Ascending aorta (tissue), 2 donors: ENCODE measurements at regions not wholly inside any gene's neighbourhood (a gene's known extent, or its start where the extent isn't known, plus 50 kb on each side); places are given as distances from the start of the nearest gene placed in this dataset.

Source experiments
- DNase-seq, 2 donors: peaks; one replicate each; pipeline ENCODE4 v3.0.0-alpha.2; 2019; ENCODE audit warnings: low spot score in 2 of 2
- H3K27ac ChIP-seq, 2 donors: fragments of 200-600 bp; sonication (generic); one replicate each; pipeline ENCODE4 v1.5.1; 2016 to 2017; ENCODE audit warnings: mild to moderate bottlenecking in 1 of 2
- H3K27me3 ChIP-seq: fragments of 200-600 bp; sonication (generic); one replicate; pipeline ENCODE4 v1.5.1; 2017
- H3K36me3 ChIP-seq, 2 donors: fragments of 200-600 bp; sonication (generic); one replicate each; pipeline ENCODE4 v1.5.1; 2016
- H3K4me1 ChIP-seq, 2 donors: fragments of 200-600 bp; sonication (generic); one replicate each; pipeline ENCODE4 v1.5.1; 2016 to 2017; ENCODE audit warnings: mild to moderate bottlenecking in 1 of 2
- H3K4me3 ChIP-seq, 2 donors: fragments of 200-600 bp; sonication (generic); one replicate each; pipeline ENCODE4 v1.5.1; 2016 to 2017; ENCODE audit warnings: mild to moderate bottlenecking in 1 of 2
- H3K9me3 ChIP-seq, 2 donors: fragments of 200-600 bp; sonication (generic); one replicate each; pipeline ENCODE4 v1.5.1; 2016
- CTCF ChIP-seq, 3 experiments: fragments of 200-600 bp in 2 of 3; fragments of 450-650 bp in 1 of 3; sonication (generic) in 2 of 3; IDR thresholded peaks; one replicate each; pipeline ENCODE4 v1.5.1; 2016 to 2019; ENCODE audit warnings: antibody characterized with exemption in 3 of 3, mild to moderate bottlenecking in 1 of 3, moderate library complexity in 1 of 3
- intact Hi-C: fragments of 100-400 bp; cut with DNase I; formaldehyde crosslinking; loops from one replicate; pipeline ENCODE4 v1.15.1; 2023

GRCh38 chr13:81199956-81200355, 859.0 kb upstream of the SPRY2 start:
- Histone ChIP-seq H3K27me3 (no peaks in the 10 kb centered on the region), H3K9me3 (no peaks in the 10 kb centered on the region), H3K4me3 (no peak overlapping the region), H3K36me3 (no peaks in the 10 kb centered on the region), H3K27ac (no peak overlapping the region), H3K4me1 (no peaks in the 10 kb centered on the region)
- intact Hi-C loops, result no loop called here
- no peak for DNase-seq
- no peak for TF ChIP-seq CTCF (IDR thresholded peaks at IDR 0.05)

- no peaks in the 10 kb centered on the region for H3K27me3 ChIP-seq
- H3K36me3 ChIP-seq, result no peaks in the 10 kb centered on the region
- DNase-seq, result no peak
- TF ChIP-seq CTCF (IDR thresholded peaks at IDR 0.05), result no peak
- H3K4me1 ChIP-seq, result no peaks in the 10 kb centered on the region
- no peak overlapping the region for H3K4me3 ChIP-seq
- intact Hi-C loops, result no loop called here
- no peaks in the 10 kb centered on the region for H3K9me3 ChIP-seq
- H3K27ac ChIP-seq, result no peak overlapping the region
These were observed 857.0 kb upstream of the SPRY2 start for GRCh38 chr13:81197966-81198365.

- no peaks in the 10 kb centered on the region for H3K36me3 ChIP-seq
- no peaks in the 10 kb centered on the region for H3K4me1 ChIP-seq
- intact Hi-C loops, result no loop called here
- H3K4me3 ChIP-seq, result no peak overlapping the region
- no peak for TF ChIP-seq CTCF (IDR thresholded peaks at IDR 0.05)
- H3K27me3 ChIP-seq, result no peaks in the 10 kb centered on the region
- no peaks in the 10 kb centered on the region for H3K9me3 ChIP-seq
- H3K27ac ChIP-seq, result no peak overlapping the region
- no peak for DNase-seq
These were observed 856.6 kb upstream of the SPRY2 start for GRCh38 chr13:81197483-81197882.

DNA sequence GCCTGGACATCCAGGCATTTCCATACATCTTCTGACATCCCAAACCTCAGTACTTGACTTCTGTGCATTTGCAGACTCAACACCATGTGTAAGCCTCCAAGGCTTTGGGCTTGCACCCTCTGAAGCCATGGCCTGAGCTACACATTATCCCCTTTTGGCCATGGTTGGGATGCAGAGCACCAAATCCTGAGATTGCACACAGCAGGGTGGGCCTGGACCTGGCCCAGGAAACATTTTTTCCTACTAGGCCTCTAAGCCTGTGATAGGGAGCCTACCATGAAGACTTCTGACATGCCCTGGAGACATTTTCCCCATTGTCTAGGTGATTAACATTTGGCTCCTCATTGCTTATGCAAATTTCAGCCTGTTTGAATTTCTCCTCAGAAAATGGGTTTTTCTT, 853.4 kb upstream of the SPRY2 start:
- no peak overlapping the region for H3K27ac ChIP-seq
- no peaks in the 10 kb centered on the region for H3K9me3 ChIP-seq
- intact Hi-C loops, result no loop called here
- no peak for DNase-seq
- H3K4me3 ChIP-seq, result no peak overlapping the region
- TF ChIP-seq CTCF (IDR thresholded peaks at IDR 0.05), result no peak
- no peaks in the 10 kb centered on the region for H3K4me1 ChIP-seq
- H3K36me3 ChIP-seq, result no peaks in the 10 kb centered on the region
- no peaks in the 10 kb centered on the region for H3K27me3 ChIP-seq

- no peak overlapping the region for H3K27ac ChIP-seq
- H3K4me1 ChIP-seq, result no peaks in the 10 kb centered on the region
- H3K9me3 ChIP-seq, result no peaks in the 10 kb centered on the region
- no peaks in the 10 kb centered on the region for H3K27me3 ChIP-seq
- no peak for DNase-seq
- no peak for TF ChIP-seq CTCF (IDR thresholded peaks at IDR 0.05)
- no peaks in the 10 kb centered on the region for H3K36me3 ChIP-seq
- intact Hi-C loops, result no loop called here
- H3K4me3 ChIP-seq, result no peak overlapping the region
These were observed 843.8 kb upstream of the SPRY2 start for GRCh38 chr13:81184556-81185265.

GRCh38 chr13:81172603-81173002, 831.7 kb upstream of the SPRY2 start:
- DNase-seq, result no peak
- H3K4me3 ChIP-seq, result no peak overlapping the region
- H3K27ac ChIP-seq, result no peak overlapping the region
- TF ChIP-seq CTCF (IDR thresholded peaks at IDR 0.05), result no peak
- no peaks in the 10 kb centered on the region for H3K9me3 ChIP-seq
- H3K27me3 ChIP-seq, result no peaks in the 10 kb centered on the region
- intact Hi-C loops, result no loop called here
- H3K36me3 ChIP-seq, result no peaks in the 10 kb centered on the region
- H3K4me1 ChIP-seq, result no peaks in the 10 kb centered on the region
